ENCODE measurements at regions not wholly inside any gene's neighbourhood (a gene's known extent, or its start where the extent isn't known, plus 50 kb on each side); places are given as distances from the start of the nearest gene placed in this dataset.

GRCh38 chr7:10429511-10429910 lies 544.2 kb upstream of the PHF14 start:
- TF ChIP-seq CTCF (conservative IDR thresholded peaks at IDR 0.05 in 1 of 2, IDR thresholded peaks at IDR 0.05 in 1 of 2; ENCODE audit: extremely low read depth in 1 of 2, insufficient read depth in 1 of 2, low read depth in 1 of 2, low read length in 2 of 2) (no peak), EZH2 (IDR thresholded peaks at IDR 0.05; ENCODE audit: borderline replicate concordance, low read length) (no peak)

Measured in mammary epithelial cell (primary cell).